Activated naive CD4-positive, alpha-beta T cell treated with anti-CD3 and anti-CD28 coated beads, Interleukin-2, amount 10 ng/mL, durations not matched to agents 7 days and 5 days (primary cell): ENCODE measurements at regions not wholly inside any gene's neighbourhood (a gene's known extent, or its start where the extent isn't known, plus 50 kb on each side); places are given as distances from the start of the nearest gene placed in this dataset.

Experiments
- CTCF ChIA-PET: fragments of 350-600 bp; sonication (Branson Sonifier 250); formaldehyde crosslinking; loops from one replicate; lab custom pipeline; 2021; ENCODE audit warnings: antibody characterized with exemption; lab: Charles Lee
- DNase-seq: peaks from one replicate; pipeline ENCODE4 v3.0.0-alpha.2; 2020
- H3K27ac Mint-ChIP-seq: one replicate; pipeline ENCODE4 v1.8.0; 2021; ENCODE audit warnings: mild to moderate bottlenecking, moderate library complexity, mixed read lengths
- H3K27me3 Mint-ChIP-seq: one replicate; pipeline ENCODE4 v1.8.0; 2021; ENCODE audit warnings: mild to moderate bottlenecking, mixed read lengths
- H3K36me3 Mint-ChIP-seq: one replicate; pipeline ENCODE4 v1.8.0; 2021; ENCODE audit warnings: mixed read lengths
- H3K4me1 Mint-ChIP-seq: one replicate; pipeline ENCODE4 v1.8.0; 2021; ENCODE audit warnings: mixed read lengths
- H3K4me3 Mint-ChIP-seq: one replicate; pipeline ENCODE4 v1.8.0; 2021; ENCODE audit warnings: mild to moderate bottlenecking, moderate library complexity, mixed read lengths
- H3K9me3 Mint-ChIP-seq: one replicate; pipeline ENCODE4 v1.8.0; 2021; ENCODE audit warnings: mixed read lengths

GRCh38 chr6:6376845-6377244 is 56.4 kb upstream of the F13A1 start:
- no peak overlapping the region for H3K4me3 Mint-ChIP-seq
- no peaks in the 10 kb centered on the region for H3K4me1 Mint-ChIP-seq
- no peak for DNase-seq
- no peaks in the 10 kb centered on the region for H3K9me3 Mint-ChIP-seq
- peaks cover 13% of the 10 kb centered on the region for H3K27me3 Mint-ChIP-seq
- CTCF ChIA-PET, result no interaction called here
- H3K36me3 Mint-ChIP-seq, result no peaks in the 10 kb centered on the region
- no peak overlapping the region for H3K27ac Mint-ChIP-seq

GRCh38 chr6:6377621-6378020 is 57.2 kb upstream of the F13A1 start:
- no peak overlapping the region for H3K4me3 Mint-ChIP-seq
- H3K27ac Mint-ChIP-seq, result no peak overlapping the region
- no peaks in the 10 kb centered on the region for H3K36me3 Mint-ChIP-seq
- H3K4me1 Mint-ChIP-seq, result no peaks in the 10 kb centered on the region
- H3K27me3 Mint-ChIP-seq, result peaks cover 13% of the 10 kb centered on the region
- CTCF ChIA-PET, result no interaction called here
- DNase-seq, result no peak
- no peaks in the 10 kb centered on the region for H3K9me3 Mint-ChIP-seq

GRCh38 chr6:6379573-6379972 is 59.1 kb upstream of the F13A1 start:
- no peaks in the 10 kb centered on the region for H3K4me1 Mint-ChIP-seq
- H3K27ac Mint-ChIP-seq, result no peak overlapping the region
- H3K27me3 Mint-ChIP-seq, result peaks cover 13% of the 10 kb centered on the region
- H3K4me3 Mint-ChIP-seq, result no peak overlapping the region
- CTCF ChIA-PET, result no interaction called here
- DNase-seq, result no peak
- no peaks in the 10 kb centered on the region for H3K9me3 Mint-ChIP-seq
- H3K36me3 Mint-ChIP-seq, result no peaks in the 10 kb centered on the region

GRCh38 chr6:6384520-6384919 is 64.1 kb upstream of the F13A1 start:
- H3K36me3 Mint-ChIP-seq, result no peaks in the 10 kb centered on the region
- no peak overlapping the region for H3K4me3 Mint-ChIP-seq
- H3K4me1 Mint-ChIP-seq, result no peaks in the 10 kb centered on the region
- CTCF ChIA-PET, result no interaction called here
- peaks cover 10% of the 10 kb centered on the region for H3K27me3 Mint-ChIP-seq
- no peak for DNase-seq
- H3K9me3 Mint-ChIP-seq, result no peaks in the 10 kb centered on the region
- no peak overlapping the region for H3K27ac Mint-ChIP-seq

- Mint-ChIP-seq H3K27me3 (peaks cover 6% of the 10 kb centered on the region), H3K4me3 (no peak overlapping the region), H3K36me3 (no peaks in the 10 kb centered on the region), H3K9me3 (no peaks in the 10 kb centered on the region), H3K4me1 (no peaks in the 10 kb centered on the region), H3K27ac (no peak overlapping the region)
- no peak for DNase-seq
- CTCF ChIA-PET, result no interaction called here
Measured at GRCh38 chr6:6386010-6386409, 65.5 kb upstream of the F13A1 start.

GRCh38 chr6:6390849-6391602 is 70.6 kb upstream of the F13A1 start:
- no peak for DNase-seq
- peaks cover 19% of the 10 kb centered on the region for H3K27me3 Mint-ChIP-seq
- no peaks in the 10 kb centered on the region for H3K9me3 Mint-ChIP-seq
- H3K4me1 Mint-ChIP-seq, result no peaks in the 10 kb centered on the region
- H3K27ac Mint-ChIP-seq, result no peak overlapping the region
- no peak overlapping the region for H3K4me3 Mint-ChIP-seq
- no peaks in the 10 kb centered on the region for H3K36me3 Mint-ChIP-seq
- CTCF ChIA-PET, result interaction anchor here (0.5 kb wide), 1 partner anchor 573 kb away, joined by 3 read pairs; no protein-coding TSS in a partner anchor

GRCh38 chr6:6392214-6393068 is 72.0 kb upstream of the F13A1 start:
- no peaks in the 10 kb centered on the region for H3K4me1 Mint-ChIP-seq
- H3K9me3 Mint-ChIP-seq, result no peaks in the 10 kb centered on the region
- CTCF ChIA-PET, result no interaction called here
- no peaks in the 10 kb centered on the region for H3K36me3 Mint-ChIP-seq
- H3K27me3 Mint-ChIP-seq, result peaks cover 26% of the 10 kb centered on the region
- H3K27ac Mint-ChIP-seq, result no peak overlapping the region
- no peak for DNase-seq
- no peak overlapping the region for H3K4me3 Mint-ChIP-seq

GRCh38 chr6:6393069-6393529 is 72.6 kb upstream of the F13A1 start:
- no peaks in the 10 kb centered on the region for H3K4me1 Mint-ChIP-seq
- H3K27me3 Mint-ChIP-seq, result peaks cover 26% of the 10 kb centered on the region
- H3K9me3 Mint-ChIP-seq, result no peaks in the 10 kb centered on the region
- H3K36me3 Mint-ChIP-seq, result no peaks in the 10 kb centered on the region
- no peak overlapping the region for H3K4me3 Mint-ChIP-seq
- CTCF ChIA-PET, result no interaction called here
- H3K27ac Mint-ChIP-seq, result no peak overlapping the region
- no peak for DNase-seq

- CTCF ChIA-PET, result interaction anchor here (1.1 kb wide), 1 partner anchor 152 kb away, joined by 3 read pairs; no protein-coding TSS in a partner anchor
- Mint-ChIP-seq H3K27me3 (peaks cover 23% of the 10 kb centered on the region), H3K36me3 (no peaks in the 10 kb centered on the region), H3K27ac (no peak overlapping the region), H3K4me3 (no peak overlapping the region), H3K4me1 (no peaks in the 10 kb centered on the region), H3K9me3 (no peaks in the 10 kb centered on the region)
- DNase-seq, result no peak
Measured at GRCh38 chr6:6395581-6396197, 75.2 kb upstream of the F13A1 start.

GRCh38 chr6:6397842-6398241 is 77.4 kb upstream of the F13A1 start:
- peaks cover 11% of the 10 kb centered on the region for H3K27me3 Mint-ChIP-seq
- no peaks in the 10 kb centered on the region for H3K36me3 Mint-ChIP-seq
- DNase-seq, result no peak
- H3K27ac Mint-ChIP-seq, result no peak overlapping the region
- H3K4me3 Mint-ChIP-seq, result no peak overlapping the region
- H3K9me3 Mint-ChIP-seq, result no peaks in the 10 kb centered on the region
- no peaks in the 10 kb centered on the region for H3K4me1 Mint-ChIP-seq
- CTCF ChIA-PET, result no interaction called here

- Mint-ChIP-seq H3K27ac (no peak overlapping the region), H3K9me3 (no peaks in the 10 kb centered on the region), H3K4me1 (no peaks in the 10 kb centered on the region), H3K36me3 (no peaks in the 10 kb centered on the region), H3K27me3 (peaks cover 9% of the 10 kb centered on the region), H3K4me3 (no peak overlapping the region)
- no peak for DNase-seq
- CTCF ChIA-PET, result interaction anchor here (0.6 kb wide), 1 partner anchor 451 kb away, joined by 3 read pairs; no protein-coding TSS in a partner anchor
Measured at GRCh38 chr6:6399568-6399967, 79.1 kb upstream of the F13A1 start.

GRCh38 chr6:6401401-6401800 is 80.9 kb upstream of the F13A1 start:
- DNase-seq, result no peak
- Mint-ChIP-seq H3K36me3 (no peaks in the 10 kb centered on the region), H3K27me3 (peaks cover 7% of the 10 kb centered on the region), H3K27ac (no peak overlapping the region), H3K9me3 (no peaks in the 10 kb centered on the region), H3K4me3 (no peak overlapping the region), H3K4me1 (no peaks in the 10 kb centered on the region)
- CTCF ChIA-PET, result no interaction called here

GRCh38 chr6:6402006-6402405 is 81.5 kb upstream of the F13A1 start:
- no peak overlapping the region for H3K27ac Mint-ChIP-seq
- H3K4me3 Mint-ChIP-seq, result no peak overlapping the region
- peaks cover 3% of the 10 kb centered on the region for H3K27me3 Mint-ChIP-seq
- no peaks in the 10 kb centered on the region for H3K9me3 Mint-ChIP-seq
- CTCF ChIA-PET, result no interaction called here
- H3K36me3 Mint-ChIP-seq, result no peaks in the 10 kb centered on the region
- no peak for DNase-seq
- H3K4me1 Mint-ChIP-seq, result no peaks in the 10 kb centered on the region

GRCh38 chr6:6402591-6402990 is 82.1 kb upstream of the F13A1 start:
- no peak for DNase-seq
- Mint-ChIP-seq H3K9me3 (no peaks in the 10 kb centered on the region), H3K4me3 (no peak overlapping the region), H3K27me3 (no peaks in the 10 kb centered on the region), H3K4me1 (no peaks in the 10 kb centered on the region), H3K36me3 (no peaks in the 10 kb centered on the region), H3K27ac (no peak overlapping the region)
- CTCF ChIA-PET, result no interaction called here
